Body of pancreas (tissue), 4 donors: ENCODE measurements at regions not wholly inside any gene's neighbourhood (a gene's known extent, or its start where the extent isn't known, plus 50 kb on each side); places are given as distances from the start of the nearest gene placed in this dataset.
"Not testable (repeated sequence)": the region's sequence is repeated elsewhere in the genome, so short reads cannot be mapped to it uniquely, and the experiment has no call there.

Experiments used
- ATAC-seq: fragments of 150-250 bp; one replicate; pipeline ENCODE4 v1.9.1; 2016
- DNase-seq, 4 donors: peaks; one replicate each; pipeline ENCODE4 v3.0.0-alpha.2; 2019
- H3K27ac ChIP-seq, 4 donors: fragments of 200-600 bp; sonication (generic); 1 replicate in 3 of 4; 2 replicates in 1 of 4; pipeline versions ENCODE4 v1.5.1 to v1.6.1; 2016 to 2019; ENCODE audit warnings: mild to moderate bottlenecking in 1 of 4, mixed read lengths in 1 of 4, moderate library complexity in 1 of 4
- H3K27me3 ChIP-seq, 2 donors: fragments of 200-600 bp; sonication (generic); one replicate each; pipeline ENCODE4 v1.6.0; 2016; ENCODE audit warnings: mild to moderate bottlenecking in 1 of 2
- H3K36me3 ChIP-seq, 2 donors: fragments of 200-600 bp; sonication (generic); replicated peaks in 1 of 2; 2 replicates each; pipeline ENCODE4 v1.5.1; 2016; ENCODE audit warnings: low read depth in 2 of 2; ENCODE audit not compliant: insufficient read depth in 1 of 2
- H3K4me1 ChIP-seq: fragments of 200-600 bp; sonication (generic); one replicate; pipeline ENCODE4 v1.6.0; 2016
- H3K4me3 ChIP-seq, 2 donors: fragments of 200-600 bp; sonication (generic); 1 replicate in 1 of 2; 2 replicates in 1 of 2; pipeline ENCODE4 v1.5.1; 2016 to 2019
- H3K9me3 ChIP-seq, 3 donors: fragments of 200-600 bp; sonication (generic); 1 replicate in 2 of 3; 2 replicates in 1 of 3; pipeline ENCODE4 v1.5.1; 2016
- POLR2A ChIP-seq, 3 donors: fragments of 450-650 bp; IDR thresholded peaks; one replicate each; pipeline ENCODE4 v1.6.1; 2016; ENCODE audit warnings: antibody characterized with exemption in 3 of 3, mild to moderate bottlenecking in 2 of 3
- WGBS, 2 donors: methylation state at CpG; one replicate each; pipeline ENCODE4 v1.1.5; 2017; 5-methylcytosine and 5-hydroxymethylcytosine counted together
- intact Hi-C: fragments of 100-400 bp; cut with DNase I; formaldehyde crosslinking; loops from one replicate; pipeline ENCODE4 v1.15.1; 2023
- TF ChIP-seq, protein P1 (sequence below), 7 experiments: fragments of 450-650 bp in 4 of 7; fragments of 200-600 bp in 3 of 7; sonication (generic) in 3 of 7; IDR thresholded peaks; one replicate each; pipeline ENCODE4 v1.5.1; 2016 to 2019; ENCODE audit warnings: antibody characterized with exemption in 7 of 7

DNA sequence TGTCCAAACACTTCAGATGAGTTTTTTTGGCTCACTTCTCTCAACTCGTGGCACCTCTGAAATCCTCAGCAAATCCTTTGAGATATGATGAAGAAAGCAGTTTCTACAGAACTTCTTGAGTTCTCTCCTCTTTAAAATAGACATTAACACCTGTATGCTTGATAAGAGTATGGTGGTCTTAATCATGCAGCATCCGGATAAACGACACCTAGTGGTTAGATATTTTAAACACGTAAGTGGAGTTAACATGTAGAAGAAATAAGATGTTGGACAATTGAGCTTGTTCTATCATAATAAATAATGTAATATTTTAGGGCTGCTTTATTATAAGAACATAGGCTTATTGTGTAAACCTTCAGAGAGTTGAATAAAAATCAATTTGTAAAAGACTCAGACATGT lies 324.8 kb downstream of the CYLC2 start:
- no peaks in the 10 kb centered on the region for H3K36me3 ChIP-seq
- ATAC-seq (no peak), DNase-seq (no peak)
- intact Hi-C loops, result no loop called here
- no peak overlapping the region for H3K4me3 ChIP-seq
- WGBS, 2 donors, result 15 to 24% methylated on average over 4 of the region's 4 CpGs
- H3K4me1 ChIP-seq, result no peaks in the 10 kb centered on the region
- no peak for TF ChIP-seq POLR2A (IDR thresholded peaks at IDR 0.05)
- TF ChIP-seq, protein P1, sequence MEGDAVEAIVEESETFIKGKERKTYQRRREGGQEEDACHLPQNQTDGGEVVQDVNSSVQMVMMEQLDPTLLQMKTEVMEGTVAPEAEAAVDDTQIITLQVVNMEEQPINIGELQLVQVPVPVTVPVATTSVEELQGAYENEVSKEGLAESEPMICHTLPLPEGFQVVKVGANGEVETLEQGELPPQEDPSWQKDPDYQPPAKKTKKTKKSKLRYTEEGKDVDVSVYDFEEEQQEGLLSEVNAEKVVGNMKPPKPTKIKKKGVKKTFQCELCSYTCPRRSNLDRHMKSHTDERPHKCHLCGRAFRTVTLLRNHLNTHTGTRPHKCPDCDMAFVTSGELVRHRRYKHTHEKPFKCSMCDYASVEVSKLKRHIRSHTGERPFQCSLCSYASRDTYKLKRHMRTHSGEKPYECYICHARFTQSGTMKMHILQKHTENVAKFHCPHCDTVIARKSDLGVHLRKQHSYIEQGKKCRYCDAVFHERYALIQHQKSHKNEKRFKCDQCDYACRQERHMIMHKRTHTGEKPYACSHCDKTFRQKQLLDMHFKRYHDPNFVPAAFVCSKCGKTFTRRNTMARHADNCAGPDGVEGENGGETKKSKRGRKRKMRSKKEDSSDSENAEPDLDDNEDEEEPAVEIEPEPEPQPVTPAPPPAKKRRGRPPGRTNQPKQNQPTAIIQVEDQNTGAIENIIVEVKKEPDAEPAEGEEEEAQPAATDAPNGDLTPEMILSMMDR (IDR thresholded peaks at IDR 0.05), result no peak
- H3K27me3 ChIP-seq, result no peaks in the 10 kb centered on the region
- H3K27ac ChIP-seq, result no peak overlapping the region
- H3K9me3 ChIP-seq, result no peaks in the 10 kb centered on the region

DNA sequence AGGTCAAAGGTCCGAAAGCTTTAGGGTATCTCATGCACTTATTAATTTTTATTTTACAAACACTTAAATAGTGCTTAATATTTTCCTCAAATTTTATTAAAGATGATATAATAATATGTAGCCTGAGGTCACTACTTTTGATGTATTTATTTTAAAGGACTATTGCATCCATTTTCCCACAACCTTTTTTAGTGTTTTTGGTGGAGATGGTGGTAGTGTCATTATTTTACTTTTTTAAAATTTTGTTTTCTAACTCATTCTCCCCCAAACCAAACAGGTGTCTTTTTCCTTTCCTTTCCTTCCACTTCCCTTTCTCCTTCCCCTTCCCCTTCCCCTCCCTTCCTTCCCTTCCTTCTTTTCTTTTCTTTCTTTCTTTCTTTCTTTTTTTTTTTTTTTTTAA lies 328.6 kb downstream of the CYLC2 start:
- TF ChIP-seq POLR2A (IDR thresholded peaks at IDR 0.05), result no peak
- TF ChIP-seq, protein P1 (IDR thresholded peaks at IDR 0.05), result no peak
- Histone ChIP-seq H3K27ac (no peak overlapping the region), H3K9me3 (no peaks in the 10 kb centered on the region), H3K27me3 (no peaks in the 10 kb centered on the region), H3K36me3 (no peaks in the 10 kb centered on the region), H3K4me3 (no peak overlapping the region), H3K4me1 (no peaks in the 10 kb centered on the region)
- ATAC-seq (no peak), DNase-seq (no peak)
- 68 to 79% methylated on average over 1 of the region's 1 CpG for WGBS, 2 donors
- intact Hi-C loops, result no loop called here

DNA sequence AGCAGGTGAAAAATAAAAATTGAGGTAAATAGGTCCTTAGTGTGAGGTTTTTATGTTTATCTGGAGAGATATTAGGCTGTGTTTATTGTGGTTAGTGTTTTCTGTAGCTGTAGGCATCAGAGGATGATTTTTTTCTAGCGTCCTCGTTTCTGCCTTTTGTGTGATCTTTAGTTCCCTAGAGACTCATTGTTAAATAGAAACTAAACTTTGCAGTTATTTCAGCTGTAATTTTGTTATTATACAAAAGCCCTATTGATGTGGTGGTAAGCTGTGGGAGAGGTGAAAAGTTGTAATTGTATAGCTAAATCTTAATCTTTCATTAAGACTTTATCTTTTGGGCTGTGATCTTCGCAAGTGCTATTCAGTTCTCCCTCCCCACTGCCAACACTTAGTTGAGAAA lies 340.3 kb downstream of the CYLC2 start:
- H3K4me3 ChIP-seq, result no peak overlapping the region
- H3K36me3 ChIP-seq, result no peaks in the 10 kb centered on the region
- no peaks in the 10 kb centered on the region for H3K9me3 ChIP-seq
- no peak for TF ChIP-seq POLR2A (IDR thresholded peaks at IDR 0.05)
- TF ChIP-seq, protein P1 (IDR thresholded peaks at IDR 0.05), result no peak
- WGBS, 2 donors, result 51 to 53% methylated on average over 3 of the region's 3 CpGs
- intact Hi-C loops, result no loop called here
- H3K27ac ChIP-seq, result no peak overlapping the region
- no peaks in the 10 kb centered on the region for H3K27me3 ChIP-seq
- ATAC-seq, result no peak
- no peaks in the 10 kb centered on the region for H3K4me1 ChIP-seq
- DNase-seq, result no peak

DNA sequence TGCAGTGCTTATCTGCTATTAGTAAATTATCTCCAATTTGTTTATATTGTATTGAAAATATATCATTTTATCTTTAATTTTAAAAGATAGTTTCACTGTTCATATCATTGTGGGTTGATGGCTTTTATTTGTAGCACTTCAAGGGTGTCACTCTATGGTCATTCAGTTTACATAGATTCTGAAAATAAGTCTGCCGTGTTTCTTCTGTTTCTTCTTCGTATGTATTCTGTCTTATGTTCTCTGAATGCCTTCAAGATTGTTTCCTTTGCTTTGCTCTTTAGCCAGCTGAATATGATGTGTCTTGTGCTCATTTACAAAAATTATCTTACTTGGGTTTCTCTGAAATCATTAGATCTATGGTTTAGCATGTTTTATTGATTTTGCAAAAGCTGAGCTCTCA lies 359.9 kb downstream of the CYLC2 start:
- TF ChIP-seq POLR2A (IDR thresholded peaks at IDR 0.05), result no peak
- TF ChIP-seq, protein P1 (IDR thresholded peaks at IDR 0.05), result no peak
- no peak for ATAC-seq
- Histone ChIP-seq H3K36me3 (no peaks in the 10 kb centered on the region), H3K27ac (no peak overlapping the region), H3K4me1 (no peaks in the 10 kb centered on the region), H3K9me3 (no peaks in the 10 kb centered on the region), H3K4me3 (no peak overlapping the region), H3K27me3 (no peaks in the 10 kb centered on the region)
- DNase-seq, result no peak
- 66 to 68% methylated on average over 2 of the region's 2 CpGs for WGBS, 2 donors
- intact Hi-C loops, result no loop called here

DNA sequence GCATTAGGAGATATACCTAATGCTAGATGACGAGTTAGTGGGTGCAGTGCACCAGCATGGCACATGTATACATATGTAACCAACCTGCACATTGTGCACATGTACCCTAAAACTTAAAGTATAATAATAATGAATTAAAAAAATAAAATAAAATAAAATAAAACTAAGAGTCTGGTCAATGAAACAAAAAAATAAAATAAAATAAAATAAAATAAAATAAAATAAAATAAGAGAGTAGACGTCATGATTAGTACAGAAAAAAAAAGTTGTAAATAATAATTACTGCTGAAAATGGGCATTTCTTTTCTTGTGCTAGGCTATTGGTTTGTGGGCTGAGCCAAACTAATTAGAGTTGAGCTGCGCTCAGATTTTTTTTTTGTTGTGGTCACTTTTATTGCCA lies 362.8 kb downstream of the CYLC2 start:
- H3K27ac ChIP-seq, intact Hi-C loops, H3K9me3 ChIP-seq, ATAC-seq, H3K36me3 ChIP-seq, DNase-seq, H3K4me3 ChIP-seq, H3K27me3 ChIP-seq, H3K4me1 ChIP-seq: not testable (repeated sequence)
- 64 to 73% methylated on average over 3 of the region's 3 CpGs for WGBS, 2 donors
